IMR-90 (cell line): ENCODE measurements at regions not wholly inside any gene's neighbourhood (a gene's known extent, or its start where the extent isn't known, plus 50 kb on each side); places are given as distances from the start of the nearest gene placed in this dataset.

Source experiments
- ATAC-seq: fragments of 200-7000 bp; cut with Tn5 transposase; 2 replicates; pipeline ENCODE4 v1.9.1; 2020; ENCODE audit warnings: low read depth, mild to moderate bottlenecking, moderate library complexity
- BruUV-seq: library from RNA; stranded (reverse); fragments of 400-500 nt; replicated peaks from 2 replicates; lab custom pipeline; 2021; lab: Mats Ljungman, UMichigan
- CTCF ChIA-PET: fragments of 300-600 bp; formaldehyde crosslinking; extraction: SDS; loops from one replicate; lab custom pipeline; 2021; ENCODE audit warnings: antibody characterized with exemption; lab: Yijun Ruan, JAX
- POLR2A ChIA-PET: fragments of 300-600 bp; sonication (Branson Sonifier 250); formaldehyde crosslinking; loops from one replicate; lab custom pipeline; 2022; ENCODE audit warnings: antibody characterized with exemption; ENCODE audit not compliant: unreplicated experiment; lab: Charles Lee
- DNase-seq: peaks from one replicate; pipeline ENCODE4 v3.0.0; 2013
- H2AFZ ChIP-seq: replicated peaks from 2 replicates; pipeline ENCODE3; 2013; ENCODE audit warnings: low read length, mild to moderate bottlenecking; ENCODE audit not compliant: poor library complexity
- H2AK5ac ChIP-seq: 2 replicates; pipeline ENCODE4 v1.6.1; 2013; ENCODE audit warnings: low read depth, low read length, inconsistent platforms
- H2AK9ac ChIP-seq: replicated peaks from 2 replicates; pipeline ENCODE3; 2013; ENCODE audit warnings: mild to moderate bottlenecking, low read depth, low read length, moderate library complexity; ENCODE audit not compliant: poor library complexity
- H2BK120ac ChIP-seq: 2 replicates; pipeline ENCODE4 v1.6.1; 2013; ENCODE audit warnings: low read depth, low read length, inconsistent platforms
- H2BK15ac ChIP-seq: 3 replicates; pipeline ENCODE4 v1.6.1; 2013; ENCODE audit warnings: low read depth, low read length, inconsistent platforms
- H2BK20ac ChIP-seq: 2 replicates; pipeline ENCODE4 v1.6.1; 2013; ENCODE audit warnings: low read depth, mild to moderate bottlenecking, inconsistent platforms, low read length, moderate library complexity
- H2BK5ac ChIP-seq: 2 replicates; pipeline ENCODE4 v1.6.1; 2013; ENCODE audit warnings: mild to moderate bottlenecking, low read depth, low read length, inconsistent platforms; ENCODE audit not compliant: poor library complexity, severe bottlenecking
- H3K14ac ChIP-seq: replicated peaks from 2 replicates; pipeline ENCODE4 v1.6.1; 2013; ENCODE audit warnings: low read depth, low read length, inconsistent platforms
- H3K18ac ChIP-seq: 2 replicates; pipeline ENCODE4 v1.6.1; 2013; ENCODE audit warnings: low read depth, low read length, control low read depth
- H3K23ac ChIP-seq: 2 replicates; pipeline ENCODE4 v1.6.1; 2013; ENCODE audit warnings: low read depth, low read length, inconsistent platforms
- H3K27ac ChIP-seq: 2 replicates; pipeline ENCODE4 v1.5.1; 2013; ENCODE audit warnings: mild to moderate bottlenecking, control low read depth, low read length; ENCODE audit not compliant: insufficient read depth
- H3K27me3 ChIP-seq: 2 replicates; pipeline ENCODE4 v1.6.1; 2013; ENCODE audit warnings: low read length; ENCODE audit not compliant: control insufficient read depth, insufficient read depth
- H3K36me3 ChIP-seq: 2 replicates; pipeline ENCODE4 v1.6.1; 2013; ENCODE audit warnings: low read length, mixed read lengths; ENCODE audit not compliant: control insufficient read depth, insufficient read depth
- H3K4ac ChIP-seq: 2 replicates; pipeline ENCODE4 v1.6.1; 2013; ENCODE audit warnings: low read depth, low read length, inconsistent platforms
- H3K4me1 ChIP-seq: 2 replicates; pipeline ENCODE4 v1.6.1; 2013; ENCODE audit warnings: low read length, mixed read lengths; ENCODE audit not compliant: control insufficient read depth, insufficient read depth
- H3K4me2 ChIP-seq: 2 replicates; pipeline ENCODE4 v1.6.1; 2013; ENCODE audit warnings: low read depth, mild to moderate bottlenecking, control low read depth, low read length, moderate library complexity
- H3K4me3 ChIP-seq: 2 replicates; pipeline ENCODE4 v1.5.1; 2013; ENCODE audit warnings: low read depth, mild to moderate bottlenecking, control low read depth, low read length, moderate library complexity; ENCODE audit not compliant: insufficient read depth
- H3K56ac ChIP-seq: 2 replicates; pipeline ENCODE4 v1.6.1; 2013; ENCODE audit warnings: low read length, inconsistent platforms; ENCODE audit not compliant: insufficient read depth; ENCODE audit errors: extremely low read depth
- H3K79me1 ChIP-seq, 2 experiments: 2 replicates each; pipeline ENCODE4 v1.6.1; 2013; ENCODE audit warnings: low read length in 2 of 2, inconsistent platforms in 1 of 2, low read depth in 1 of 2
- H3K9ac ChIP-seq: 2 replicates; pipeline ENCODE4 v1.6.1; 2013; ENCODE audit warnings: low read depth, low read length, control low read depth
- H3K9me1 ChIP-seq: 2 replicates; pipeline ENCODE4 v1.6.1; 2013; ENCODE audit warnings: low read length, inconsistent platforms; ENCODE audit not compliant: insufficient read depth
- H3K9me3 ChIP-seq: 2 replicates; pipeline ENCODE4 v1.6.1; 2013; ENCODE audit warnings: low read length; ENCODE audit not compliant: control insufficient read depth, insufficient read depth
- H4K20me1 ChIP-seq: 2 replicates; pipeline ENCODE4 v1.6.1; 2013; ENCODE audit warnings: low read length, inconsistent platforms; ENCODE audit not compliant: insufficient read depth
- H4K5ac ChIP-seq: 2 replicates; pipeline ENCODE4 v1.6.1; 2013; ENCODE audit warnings: mild to moderate bottlenecking, low read depth, low read length, control low read depth
- H4K8ac ChIP-seq, 2 experiments: 2 replicates each; pipeline ENCODE4 v1.6.1; 2013; ENCODE audit warnings: low read depth in 2 of 2, low read length in 2 of 2, control low read depth in 1 of 2, inconsistent platforms in 1 of 2
- H4K91ac ChIP-seq: 2 replicates; pipeline ENCODE4 v1.6.1; 2013; ENCODE audit warnings: low read depth, low read length, inconsistent platforms; ENCODE audit not compliant: insufficient read depth
- MAZ ChIP-seq: IDR thresholded peaks from 2 replicates; pipeline ENCODE4 v1.6.1; 2012; ENCODE audit warnings: low read depth, mild to moderate bottlenecking, low read length, improper control_type of control experiment, moderate library complexity, borderline replicate concordance
- MXI1 ChIP-seq: IDR thresholded peaks from 2 replicates; pipeline ENCODE4 v1.6.1; 2012; ENCODE audit warnings: low read depth, mild to moderate bottlenecking, low read length, moderate library complexity, borderline replicate concordance
- SMC3 ChIP-seq: fragments of 150-350 bp; IDR thresholded peaks from 2 replicates; pipeline ENCODE4 v1.6.1; 2016; ENCODE audit warnings: low read depth, mild to moderate bottlenecking, antibody characterized with exemption, low read length, moderate library complexity
- USF2 ChIP-seq: fragments of 150-350 bp; IDR thresholded peaks from 2 replicates; pipeline ENCODE4 v1.6.1; 2017; ENCODE audit warnings: mild to moderate bottlenecking, antibody characterized with exemption, low read length, low read depth
- WGBS, 2 experiments: methylation state at CpG; one replicate each; pipeline versions ENCODE4 v1.1.5 to v1.1.7; 2013; ENCODE audit warnings: missing lambda C conversion rate in 2 of 2; ENCODE audit not compliant: insufficient read length in 1 of 2; ENCODE audit errors: extremely low coverage in 2 of 2; 5-methylcytosine and 5-hydroxymethylcytosine counted together
- dilution Hi-C: fragments of 300-500 bp; cut with HindIII; formaldehyde crosslinking; loops from one replicate; pipeline ENCODE4 v1.14.3; 2018; ENCODE audit warnings: low sequenced_read_pairs; ENCODE audit not compliant: unreplicated experiment
- in situ Hi-C: fragments of 300-500 bp; cut with MboI; formaldehyde crosslinking; loops from 3 replicates; pipeline ENCODE4 v1.14.3; 2019; ENCODE audit warnings: low sequenced_read_pairs, inconsistent platforms, mixed read lengths
- intact Hi-C: fragments of 100-400 bp; cut with micrococcal nuclease; formaldehyde crosslinking; loops from 2 replicates; pipeline ENCODE4 v1.10.0; 2022

GRCh38 chr5:5941486-5941885 is 436.9 kb downstream of the MED10 start:
- no peak overlapping the region for H3K9ac ChIP-seq
- CTCF ChIA-PET, result no interaction called here
- no peak overlapping the region for H3K4me3 ChIP-seq
- no peak overlapping the region for H3K18ac ChIP-seq
- H3K79me1 ChIP-seq, result no peaks in the 10 kb centered on the region
- TF ChIP-seq USF2, result no peak
- TF ChIP-seq MAZ, result no peak
- no peak for TF ChIP-seq SMC3
- TF ChIP-seq MXI1, result no peak
- POLR2A ChIA-PET, result no interaction called here
- no peak overlapping the region for H4K8ac ChIP-seq
- no peak overlapping the region for H3K23ac ChIP-seq
- ATAC-seq, result no peak
- no peak overlapping the region for H3K4ac ChIP-seq
- H2BK20ac ChIP-seq, result no peak overlapping the region
- BruUV-seq, result no TSS peak
- no peak overlapping the region for H3K4me2 ChIP-seq
- H2AK5ac ChIP-seq, result no peak overlapping the region
- H4K5ac ChIP-seq, result no peak overlapping the region
- H3K9me3 ChIP-seq, result peaks cover 18% of the 10 kb centered on the region
- H2BK120ac ChIP-seq, result no peak overlapping the region
- H3K4me1 ChIP-seq, result no peaks in the 10 kb centered on the region
- no peak overlapping the region for H2AFZ ChIP-seq
- no peak for DNase-seq
- dilution Hi-C loops, result no loop called here
- 50% methylated on average over 2 of the region's 5 CpGs; no CpG with 5 or more reads in 1 of the 2 experiments for WGBS, 2 experiments
- no peak overlapping the region for H2BK5ac ChIP-seq
- H3K27ac ChIP-seq, result no peak overlapping the region
- in situ Hi-C loops, result no loop called here
- H4K91ac ChIP-seq, result no peak overlapping the region
- intact Hi-C loops, result no loop called here
- H2BK15ac ChIP-seq, result no peak overlapping the region
- no peaks in the 10 kb centered on the region for H3K27me3 ChIP-seq
- no peak overlapping the region for H2AK9ac ChIP-seq
- H3K56ac ChIP-seq, result no peak overlapping the region
- H3K36me3 ChIP-seq, result no peaks in the 10 kb centered on the region
- no peak overlapping the region for H3K14ac ChIP-seq
- H3K9me1 ChIP-seq, result no peaks in the 10 kb centered on the region
- H4K20me1 ChIP-seq, result no peaks in the 10 kb centered on the region
